ENCODE measurements at regions not wholly inside any gene's neighbourhood (a gene's known extent, or its start where the extent isn't known, plus 50 kb on each side); places are given as distances from the start of the nearest gene placed in this dataset.

- in situ Hi-C loops (cut with MboI; ENCODE audit: low sequenced_read_pairs, unreplicated experiment): no loop called here
- no peak for TF ChIP-seq CTCF (IDR thresholded peaks at IDR 0.05; ENCODE audit: borderline replicate concordance, control extremely low read depth, extremely low read depth, insufficient read depth, missing control alignments)
- no peak for DNase-seq (ENCODE audit: low spot score)
Measured at GRCh38 chr1:81708250-81708649, 92.5 kb upstream of the ADGRL2 start.

- no peak for TF ChIP-seq CTCF (IDR thresholded peaks at IDR 0.05; ENCODE audit: borderline replicate concordance, control extremely low read depth, extremely low read depth, insufficient read depth, missing control alignments)
- in situ Hi-C loops (cut with MboI; ENCODE audit: low sequenced_read_pairs, unreplicated experiment): no loop called here
- no peak for DNase-seq (ENCODE audit: low spot score)
Measured at GRCh38 chr1:81706650-81707435, 93.9 kb upstream of the ADGRL2 start.

GRCh38 chr1:81703756-81704463, 96.8 kb upstream of the ADGRL2 start:
- DNase-seq (ENCODE audit: low spot score): no peak
- in situ Hi-C loops (cut with MboI; ENCODE audit: low sequenced_read_pairs, unreplicated experiment): no loop called here
- TF ChIP-seq CTCF (IDR thresholded peaks at IDR 0.05; ENCODE audit: borderline replicate concordance, control extremely low read depth, extremely low read depth, insufficient read depth, missing control alignments): no peak

- DNase-seq (ENCODE audit: low spot score): no peak
- in situ Hi-C loops (cut with MboI; ENCODE audit: low sequenced_read_pairs, unreplicated experiment): no loop called here
- no peak for TF ChIP-seq CTCF (IDR thresholded peaks at IDR 0.05; ENCODE audit: borderline replicate concordance, control extremely low read depth, extremely low read depth, insufficient read depth, missing control alignments)
Measured at GRCh38 chr1:81703391-81703755, 97.4 kb upstream of the ADGRL2 start.

GRCh38 chr1:81702903-81703302, 97.8 kb upstream of the ADGRL2 start:
- in situ Hi-C loops (cut with MboI; ENCODE audit: low sequenced_read_pairs, unreplicated experiment): no loop called here
- no peak for TF ChIP-seq CTCF (IDR thresholded peaks at IDR 0.05; ENCODE audit: borderline replicate concordance, control extremely low read depth, extremely low read depth, insufficient read depth, missing control alignments)

GRCh38 chr1:81702079-81702715, 98.5 kb upstream of the ADGRL2 start:
- no peak for TF ChIP-seq CTCF (IDR thresholded peaks at IDR 0.05; ENCODE audit: borderline replicate concordance, control extremely low read depth, extremely low read depth, insufficient read depth, missing control alignments)
- no peak for DNase-seq (ENCODE audit: low spot score)
- in situ Hi-C loops (cut with MboI; ENCODE audit: low sequenced_read_pairs, unreplicated experiment): no loop called here

More at GRCh38 chr1:81702903-81703302, 97.8 kb upstream of the ADGRL2 start:
- DNase-seq (ENCODE audit: low spot score): no peak
